H1 (cell line): ENCODE measurements at regions not wholly inside any gene's neighbourhood (a gene's known extent, or its start where the extent isn't known, plus 50 kb on each side); places are given as distances from the start of the nearest gene placed in this dataset.

Experiments used
- CTCF ChIA-PET: fragments of 300-600 bp; sonication (Branson Sonifier 250); formaldehyde crosslinking; loops from one replicate; lab custom pipeline; 2021; ENCODE audit not compliant: partially characterized antibody; lab: Charles Lee
- POLR2A ChIA-PET: fragments of 300-600 bp; sonication (Branson Sonifier 250); formaldehyde crosslinking; loops from one replicate; lab custom pipeline; 2021; ENCODE audit warnings: inconsistent platforms; ENCODE audit not compliant: partially characterized antibody; lab: Charles Lee
- DNase-seq, 2 experiments: peaks; one replicate each; pipeline versions ENCODE4 v3.0.0 to v3.0.0-alpha.2; 2010 to 2022; ENCODE audit warnings: low spot score in 2 of 2, low read depth in 1 of 2, mixed read lengths in 1 of 2
- FAIRE-seq: peaks from 2 replicates; lab custom pipeline; 2011; peaks lifted over from hg19 to GRCh38; lab: Jason Lieb, UNC
- H2AFZ ChIP-seq: 2 replicates; pipeline ENCODE4 v1.8.1; 2012; ENCODE audit warnings: low read length, inconsistent platforms
- H2AK5ac ChIP-seq: 2 replicates; pipeline ENCODE4 v1.6.1; 2013; ENCODE audit warnings: low read depth, low read length
- H2BK120ac ChIP-seq: replicated peaks from 2 replicates; pipeline ENCODE3; 2013; ENCODE audit warnings: low read depth, low read length, inconsistent platforms
- H2BK12ac ChIP-seq: 2 replicates; pipeline ENCODE4 v1.6.1; 2013; ENCODE audit warnings: low read depth, low read length
- H2BK15ac ChIP-seq: 2 replicates; pipeline ENCODE4 v1.6.1; 2013; ENCODE audit warnings: low read length
- H2BK20ac ChIP-seq: 2 replicates; pipeline ENCODE4 v1.6.1; 2013; ENCODE audit warnings: low read length
- H2BK5ac ChIP-seq: 2 replicates; pipeline ENCODE4 v1.6.1; 2013; ENCODE audit warnings: low read depth, low read length
- H3K14ac ChIP-seq: 2 replicates; pipeline ENCODE4 v1.6.1; 2013; ENCODE audit warnings: inconsistent platforms; ENCODE audit not compliant: insufficient read length
- H3K18ac ChIP-seq: 2 replicates; pipeline ENCODE4 v1.6.1; 2013; ENCODE audit warnings: low read length; ENCODE audit errors: extremely low read depth
- H3K23ac ChIP-seq: 2 replicates; pipeline ENCODE4 v1.6.1; 2013; ENCODE audit warnings: inconsistent platforms; ENCODE audit not compliant: insufficient read length
- H3K23me2 ChIP-seq: 2 replicates; pipeline ENCODE4 v1.6.1; 2013; ENCODE audit warnings: low read depth, low read length
- H3K27ac ChIP-seq: 2 replicates; pipeline ENCODE4 v1.6.1; 2011; ENCODE audit warnings: low read depth, low read length, inconsistent platforms
- H3K27me3 ChIP-seq, 4 experiments: replicated peaks in 1 of 4; 1 replicate in 1 of 4; 2 replicates in 3 of 4; pipeline versions ENCODE4 v1.6.1 to v1.8.1; 2011 to 2013; ENCODE audit warnings: low read length in 3 of 4, mild to moderate bottlenecking in 3 of 4, inconsistent platforms in 2 of 4, mixed read lengths in 2 of 4, moderate library complexity in 1 of 4; ENCODE audit not compliant: control insufficient read depth in 3 of 4, insufficient read depth in 3 of 4; ENCODE audit errors: extremely low read depth in 1 of 4
- H3K36me3 ChIP-seq, 4 experiments: 2 replicates each; pipeline versions ENCODE4 v1.6.1 to v1.8.1; 2011 to 2013; ENCODE audit warnings: mild to moderate bottlenecking in 4 of 4, low read length in 3 of 4, moderate library complexity in 2 of 4, control low read depth in 1 of 4, inconsistent platforms in 1 of 4; ENCODE audit not compliant: insufficient read depth in 4 of 4, control insufficient read depth in 2 of 4
- H3K4ac ChIP-seq: replicated peaks from 2 replicates; pipeline ENCODE3; 2013; ENCODE audit warnings: low read length, low read depth, mixed read lengths, inconsistent platforms; ENCODE audit not compliant: insufficient read length
- H3K4me1 ChIP-seq, 4 experiments: replicated peaks in 1 of 4; 1 replicate in 1 of 4; 2 replicates in 3 of 4; pipeline versions ENCODE4 v1.6.1 to v1.8.1; 2011 to 2013; ENCODE audit warnings: low read length in 3 of 4, inconsistent platforms in 2 of 4, mixed read lengths in 1 of 4; ENCODE audit not compliant: insufficient read depth in 4 of 4, control insufficient read depth in 3 of 4
- H3K4me2 ChIP-seq, 2 experiments: 2 replicates each; pipeline versions ENCODE4 v1.6.1 to v1.8.1; 2011 to 2013; ENCODE audit warnings: low read depth in 2 of 2, low read length in 2 of 2, control low read depth in 1 of 2, inconsistent platforms in 1 of 2, mild to moderate bottlenecking in 1 of 2; ENCODE audit not compliant: insufficient read depth in 1 of 2
- H3K4me3 ChIP-seq, 4 experiments: fragments of 200-600, 300-600 bp in 1 of 4; sonication (generic), shearing (Covaris generic), sonication (Bioruptor Twin) in 1 of 4; 2 replicates each; pipeline versions ENCODE4 v1.5.1 to v1.8.1; 2011 to 2016; ENCODE audit warnings: low read length in 4 of 4, low read depth in 3 of 4, control low read depth in 2 of 4, inconsistent platforms in 2 of 4, mild to moderate bottlenecking in 2 of 4, mixed read lengths in 1 of 4, moderate library complexity in 1 of 4; ENCODE audit not compliant: insufficient read depth in 2 of 4; ENCODE audit errors: extremely low read depth in 1 of 4
- H3K56ac ChIP-seq: replicated peaks from 2 replicates; pipeline ENCODE3; 2013; ENCODE audit warnings: low read depth, mild to moderate bottlenecking, mixed read lengths, low read length, inconsistent platforms; ENCODE audit not compliant: insufficient read length
- H3K79me1 ChIP-seq: 2 replicates; pipeline ENCODE4 v1.6.1; 2013; ENCODE audit warnings: low read depth, low read length, control low read depth
- H3K79me2 ChIP-seq, 2 experiments: 2 replicates each; pipeline versions ENCODE4 v1.6.1 to v1.8.1; 2012 to 2013; ENCODE audit warnings: low read length in 2 of 2, mild to moderate bottlenecking in 2 of 2, inconsistent platforms in 1 of 2; ENCODE audit not compliant: insufficient read depth in 2 of 2, control insufficient read depth in 1 of 2
- H3K9ac ChIP-seq, 4 experiments: replicated peaks in 1 of 4; 1 replicate in 1 of 4; 2 replicates in 3 of 4; pipeline versions ENCODE4 v1.6.1 to v1.8.1; 2011 to 2013; ENCODE audit warnings: low read depth in 3 of 4, low read length in 3 of 4, control low read depth in 2 of 4, mild to moderate bottlenecking in 2 of 4, moderate library complexity in 2 of 4, inconsistent platforms in 1 of 4; ENCODE audit errors: extremely low read depth in 1 of 4
- H3K9me3 ChIP-seq, 2 experiments: 2 replicates each; pipeline versions ENCODE4 v1.6.1 to v1.8.1; 2012 to 2013; ENCODE audit warnings: mild to moderate bottlenecking in 2 of 2, moderate library complexity in 2 of 2, control low read depth in 1 of 2, inconsistent platforms in 1 of 2, low read depth in 1 of 2, low read length in 1 of 2, mixed read lengths in 1 of 2; ENCODE audit not compliant: insufficient read depth in 2 of 2
- H4K20me1 ChIP-seq, 2 experiments: replicated peaks in 1 of 2; 2 replicates each; pipeline versions ENCODE3 to v1.8.1; 2011 to 2013; ENCODE audit warnings: inconsistent platforms in 2 of 2, low read length in 2 of 2, mild to moderate bottlenecking in 1 of 2; ENCODE audit not compliant: insufficient read depth in 2 of 2, control insufficient read depth in 1 of 2
- H4K5ac ChIP-seq: 2 replicates; pipeline ENCODE4 v1.6.1; 2013; ENCODE audit warnings: low read length, low read depth, mixed read lengths, inconsistent platforms; ENCODE audit not compliant: insufficient read length
- H4K8ac ChIP-seq: 2 replicates; pipeline ENCODE4 v1.8.0; 2013; ENCODE audit warnings: mild to moderate bottlenecking, moderate library complexity, low read length, inconsistent platforms; ENCODE audit not compliant: insufficient read depth; ENCODE audit errors: extremely low read depth
- H4K91ac ChIP-seq: replicated peaks from 2 replicates; pipeline ENCODE3; 2013; ENCODE audit warnings: low read length, mixed read lengths, inconsistent platforms; ENCODE audit not compliant: insufficient read length
- BACH1 ChIP-seq: IDR thresholded peaks from 2 replicates; pipeline ENCODE4 v1.6.1; 2012; ENCODE audit warnings: low read length, improper control_type of control experiment
- CBX8 ChIP-seq: fragments of 300-800, 300-1000 bp; sonication (generic); IDR thresholded peaks from 2 replicates; pipeline ENCODE4 v1.7.1; 2016; ENCODE audit warnings: low read depth, low read length, borderline replicate concordance
- CHD1 ChIP-seq: IDR thresholded peaks from 2 replicates; pipeline ENCODE4 v1.6.1; 2012; ENCODE audit warnings: low read depth, low read length, improper control_type of control experiment
- EZH2 ChIP-seq: fragments of 200-600 bp; sonication (generic); IDR thresholded peaks from 2 replicates; pipeline ENCODE4 v1.7.1; 2012; ENCODE audit warnings: low read depth, mild to moderate bottlenecking, moderate library complexity, low read length, inconsistent platforms; ENCODE audit not compliant: severe bottlenecking
- GABPA ChIP-seq: IDR thresholded peaks from 2 replicates; pipeline ENCODE4 v1.6.1; 2011; ENCODE audit warnings: mild to moderate bottlenecking, low read length, moderate library complexity, borderline replicate concordance; ENCODE audit not compliant: insufficient read depth
- JUN ChIP-seq: IDR thresholded peaks from 2 replicates; pipeline ENCODE4 v1.6.1; 2011; ENCODE audit warnings: low read depth, mild to moderate bottlenecking, improper control_type of control experiment, low read length
- JUND ChIP-seq: IDR thresholded peaks from 2 replicates; pipeline ENCODE4 v1.6.1; 2011; ENCODE audit warnings: mild to moderate bottlenecking, improper control_type of control experiment, low read length
- MAFK ChIP-seq: IDR thresholded peaks from 2 replicates; pipeline ENCODE4 v1.6.1; 2012; ENCODE audit warnings: low read depth, mild to moderate bottlenecking, improper control_type of control experiment, low read length
- NANOG ChIP-seq: IDR thresholded peaks from 2 replicates; pipeline ENCODE4 v1.6.1; 2011; ENCODE audit warnings: low read length, low read depth, mild to moderate bottlenecking, inconsistent platforms; ENCODE audit not compliant: insufficient read depth, poor library complexity, severe bottlenecking
- PHF8 ChIP-seq: fragments of 200-600 bp; sonication (generic); conservative IDR thresholded peaks from 2 replicates; pipeline ENCODE4 v1.7.1; 2012; ENCODE audit warnings: low read depth, mild to moderate bottlenecking, inconsistent platforms, low read length, moderate library complexity
- POLR2AphosphoS5 ChIP-seq: IDR thresholded peaks from 2 replicates; pipeline ENCODE4 v1.6.1; 2011; ENCODE audit warnings: low read depth, low read length
- RXRA ChIP-seq: IDR thresholded peaks from 2 replicates; pipeline ENCODE4 v1.6.1; 2011; ENCODE audit warnings: low read depth, mild to moderate bottlenecking, low read length, moderate library complexity; ENCODE audit not compliant: insufficient read depth
- SP1 ChIP-seq: IDR thresholded peaks from 2 replicates; pipeline ENCODE4 v1.6.1; 2011; ENCODE audit warnings: low read depth, low read length
- TAF7 ChIP-seq: optimal IDR thresholded peaks from 2 replicates; pipeline ENCODE3; 2011; ENCODE audit warnings: low read depth, mild to moderate bottlenecking, inconsistent platforms, low read length, moderate library complexity, borderline replicate concordance
- TBP ChIP-seq: IDR thresholded peaks from 2 replicates; pipeline ENCODE4 v1.6.1; 2011; ENCODE audit warnings: low read depth, low read length, improper control_type of control experiment
- YY1 ChIP-seq: IDR thresholded peaks from 2 replicates; pipeline ENCODE4 v1.6.1; 2011; ENCODE audit warnings: low read depth, mild to moderate bottlenecking, low read length
- WGBS, 2 experiments: shearing (Covaris generic) in 1 of 2; methylation state at CpG; one replicate each; pipeline versions ENCODE4 v1.1.6 to v1.1.7; 2013 to 2015; ENCODE audit warnings: low lambda C conversion rate in 2 of 2, mixed read lengths in 2 of 2, inconsistent platforms in 1 of 2, low coverage in 1 of 2, missing lambda C conversion rate in 1 of 2; ENCODE audit not compliant: insufficient replicate concordance in 2 of 2, insufficient coverage in 1 of 2, insufficient read length in 1 of 2; ENCODE audit errors: extremely low coverage in 1 of 2, missing lambda C conversion rate in 1 of 2; 5-methylcytosine and 5-hydroxymethylcytosine counted together

- Histone ChIP-seq H3K4me2 (no peak overlapping the region), H3K4me3 (no peak overlapping the region), H3K14ac (no peak overlapping the region), H3K23ac (no peak overlapping the region), H3K79me2 (no peaks in the 10 kb centered on the region), H4K91ac (no peak overlapping the region), H3K56ac (no peak overlapping the region), H3K9ac (no peak overlapping the region), H3K4ac (no peak overlapping the region), H4K8ac (no peak overlapping the region), H4K20me1 (no peaks in the 10 kb centered on the region), H2BK12ac (no peak overlapping the region), H3K9me3 (no peaks in the 10 kb centered on the region), H2BK5ac (no peak overlapping the region), H3K18ac (no peak overlapping the region), H3K4me1 (peaks cover 0 to 17% (median 3%) of the 10 kb centered on the region in 4 experiments; a peak in 3 of 7 replicates), H4K5ac (no peak overlapping the region), H3K27me3 (no peaks in the 10 kb centered on the region), H3K79me1 (no peaks in the 10 kb centered on the region), H2BK15ac (no peak overlapping the region), H3K36me3 (no peaks in the 10 kb centered on the region), H2AFZ (no peak overlapping the region), H2BK120ac (no peak overlapping the region), H3K27ac (no peak overlapping the region), H2BK20ac (no peak overlapping the region), H3K23me2 (no peaks in the 10 kb centered on the region), H2AK5ac (no peak overlapping the region)
- CTCF ChIA-PET: interaction anchor here (1.0 to 1.5 kb wide), 2 partner anchors 29 to 35 kb away, joined by 3 to 5 read pairs; no protein-coding TSS in a partner anchor
- WGBS, 2 experiments: 93% methylated on average over 6 of the region's 6 CpGs; no CpG with 5 or more reads in 1 of the 2 experiments
- TF ChIP-seq CBX8: no peak
- TF ChIP-seq GABPA: no peak
- TF ChIP-seq PHF8: no peak
- no peak for TF ChIP-seq TBP
- TF ChIP-seq BACH1: no peak
- no peak for TF ChIP-seq TAF7
- no peak for TF ChIP-seq NANOG
- no peak for TF ChIP-seq CHD1
- no peak for TF ChIP-seq JUN
- no peak for TF ChIP-seq MAFK
- no peak for TF ChIP-seq POLR2AphosphoS5
- no peak for TF ChIP-seq EZH2
- TF ChIP-seq RXRA: no peak
- TF ChIP-seq SP1: no peak
- no peak for TF ChIP-seq JUND
- no peak for TF ChIP-seq YY1
- no peak for FAIRE-seq
- DNase-seq: no peak
- POLR2A ChIA-PET: interaction anchor here (1.7 kb wide), 1 partner anchor 48 kb away, joined by 3 read pairs; no protein-coding TSS in a partner anchor
Measured at GRCh38 chr9:82729141-82729540, 333.8 kb downstream of the RASEF start.
